Kidney epithelial cell (primary cell): ENCODE measurements at regions not wholly inside any gene's neighbourhood (a gene's known extent, or its start where the extent isn't known, plus 50 kb on each side); places are given as distances from the start of the nearest gene placed in this dataset.

Source experiments
- DNase-seq: peaks from one replicate; pipeline ENCODE4 v3.0.0-alpha.2; 2010; ENCODE audit warnings: low read depth
- H3K27me3 ChIP-seq: 2 replicates; pipeline ENCODE4 v1.6.0; 2011; ENCODE audit warnings: low read length; ENCODE audit not compliant: control insufficient read depth, insufficient read depth
- H3K36me3 ChIP-seq: 2 replicates; pipeline ENCODE4 v1.5.1; 2011; ENCODE audit warnings: low read length; ENCODE audit not compliant: control insufficient read depth, insufficient read depth
- H3K4me3 ChIP-seq: 2 replicates; pipeline ENCODE4 v1.5.1; 2011; ENCODE audit warnings: low read depth, mild to moderate bottlenecking, control low read depth, low read length
- CTCF ChIP-seq: IDR thresholded peaks from 2 replicates; pipeline ENCODE4 v1.5.1; 2011; ENCODE audit warnings: mild to moderate bottlenecking, moderate library complexity, low read length, control low read depth, inconsistent platforms; ENCODE audit not compliant: insufficient read depth, poor library complexity, severe bottlenecking

DNA sequence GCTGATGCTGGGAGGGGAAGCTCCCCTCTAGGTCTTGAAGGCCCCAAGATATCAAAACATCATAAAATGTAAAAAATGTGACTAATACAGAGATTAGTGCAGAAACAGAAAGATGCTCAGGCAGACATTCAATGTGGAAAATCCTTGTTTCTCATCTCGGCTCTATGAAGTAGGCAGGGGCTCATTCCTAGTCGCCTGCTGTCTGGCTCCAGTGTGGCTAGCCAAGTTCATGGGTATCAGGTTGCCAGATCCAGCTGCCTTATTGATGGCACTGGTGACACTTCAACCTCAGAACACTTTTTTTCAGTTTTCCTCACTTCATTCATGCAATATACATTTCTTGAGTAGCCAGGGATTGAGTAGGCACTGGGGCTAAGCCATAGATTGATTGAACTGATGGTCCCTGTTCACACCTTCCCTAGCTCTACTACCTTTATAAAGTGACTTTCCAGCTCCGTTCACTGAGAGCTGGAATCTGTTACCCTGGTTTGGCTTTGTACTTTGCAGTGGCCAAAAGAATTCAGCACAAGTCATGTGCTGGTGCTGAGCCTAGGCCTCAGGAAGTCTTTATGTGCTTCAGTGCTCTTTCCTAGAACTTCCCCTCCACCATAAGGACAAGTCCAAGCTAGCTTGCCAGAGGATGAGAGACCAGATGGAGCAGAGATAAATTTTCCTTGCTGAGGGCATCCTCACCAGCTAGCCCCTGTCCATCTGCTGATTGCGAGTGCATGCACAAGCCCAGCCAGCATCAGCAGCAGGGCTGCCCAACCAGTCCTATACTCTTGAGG lies 373.6 kb upstream of the ST6GAL2 start:
- H3K27me3 ChIP-seq, result no peaks in the 10 kb centered on the region
- no peak for TF ChIP-seq CTCF
- no peak overlapping the region for H3K4me3 ChIP-seq
- DNase-seq, result no peak
- no peaks in the 10 kb centered on the region for H3K36me3 ChIP-seq

GRCh38 chr2:107263628-107264027 lies 377.7 kb upstream of the ST6GAL2 start:
- no peak for TF ChIP-seq CTCF
- Histone ChIP-seq H3K27me3 (no peaks in the 10 kb centered on the region), H3K4me3 (no peak overlapping the region), H3K36me3 (no peaks in the 10 kb centered on the region)
- peak; percentile 34 for DNase-seq

- DNase-seq, result no peak
- Histone ChIP-seq H3K4me3 (no peak overlapping the region), H3K36me3 (no peaks in the 10 kb centered on the region), H3K27me3 (no peaks in the 10 kb centered on the region)
- TF ChIP-seq CTCF, result no peak
Observed at GRCh38 chr2:107264184-107264583, 378.2 kb upstream of the ST6GAL2 start.

DNA sequence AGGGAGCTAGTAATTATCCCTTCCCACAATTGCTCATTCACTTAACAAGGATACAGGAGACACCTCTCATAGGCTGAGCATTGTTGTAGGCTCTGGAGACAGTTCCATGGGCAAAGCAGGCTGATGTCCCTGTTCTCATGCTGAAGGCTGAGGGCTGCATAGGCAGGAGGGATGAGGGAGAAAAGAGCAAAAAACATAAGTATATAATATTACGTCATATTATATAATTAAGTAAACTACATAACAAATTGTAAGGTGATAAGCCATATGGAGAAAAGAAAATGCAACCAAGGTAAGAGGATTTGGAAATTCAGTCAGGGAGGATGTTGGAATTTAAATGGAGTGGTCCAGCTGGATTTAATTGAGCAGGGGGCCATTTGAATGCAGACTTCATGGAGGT lies 380.6 kb upstream of the ST6GAL2 start:
- Histone ChIP-seq H3K27me3 (no peaks in the 10 kb centered on the region), H3K36me3 (no peaks in the 10 kb centered on the region), H3K4me3 (no peak overlapping the region)
- no peak for DNase-seq
- no peak for TF ChIP-seq CTCF

DNA sequence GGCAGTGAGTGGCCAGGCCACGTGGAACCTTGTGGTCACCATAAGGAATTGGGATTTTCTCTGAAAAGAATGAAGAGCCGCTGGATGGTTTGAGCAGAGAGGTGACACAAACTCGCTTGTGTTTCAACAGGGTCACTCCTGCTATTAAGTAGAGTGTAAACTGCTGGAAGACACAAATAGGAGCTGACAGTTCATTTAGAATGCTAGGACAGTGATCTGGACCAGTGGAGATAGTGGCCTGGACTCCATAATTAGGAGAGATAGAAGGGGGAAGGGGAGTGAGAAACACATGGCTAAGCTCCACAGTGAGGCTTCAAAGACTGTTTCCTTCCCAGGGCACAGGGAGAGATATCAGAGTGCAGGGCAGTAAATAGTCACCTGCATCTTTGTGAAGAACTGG lies 381.1 kb upstream of the ST6GAL2 start:
- DNase-seq, result no peak
- TF ChIP-seq CTCF, result no peak
- H3K36me3 ChIP-seq, result no peaks in the 10 kb centered on the region
- no peaks in the 10 kb centered on the region for H3K27me3 ChIP-seq
- H3K4me3 ChIP-seq, result no peak overlapping the region

DNA sequence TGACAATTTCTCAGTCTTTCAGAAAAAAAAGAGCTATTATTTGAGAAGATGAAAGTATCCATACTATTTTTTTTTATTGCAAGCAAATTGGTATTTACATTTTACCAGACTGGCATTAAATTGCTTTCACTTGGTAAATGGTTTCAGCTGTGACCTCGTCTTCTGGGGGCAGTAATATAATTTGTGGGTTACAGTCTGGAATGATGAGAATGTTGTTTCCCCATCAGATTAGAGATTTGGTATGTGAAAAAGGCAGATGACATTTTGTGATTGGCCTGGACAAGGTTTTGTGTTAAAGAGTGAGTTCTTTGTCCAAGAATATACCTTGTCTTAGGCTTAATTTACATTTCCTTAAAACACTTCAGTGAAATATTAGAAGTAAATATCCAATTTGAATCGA lies 390.1 kb upstream of the ST6GAL2 start:
- no peaks in the 10 kb centered on the region for H3K27me3 ChIP-seq
- H3K36me3 ChIP-seq, result no peaks in the 10 kb centered on the region
- no peak for TF ChIP-seq CTCF
- H3K4me3 ChIP-seq, result no peak overlapping the region
- DNase-seq, result no peak
